Lung (tissue), 11 donors: ENCODE measurements at regions not wholly inside any gene's neighbourhood (a gene's known extent, or its start where the extent isn't known, plus 50 kb on each side); places are given as distances from the start of the nearest gene placed in this dataset.
"Not testable (repeated sequence)": the region's sequence is repeated elsewhere in the genome, so short reads cannot be mapped to it uniquely, and the experiment has no call there.

Experiments
- ATAC-seq: fragments of 200-7000 bp; cut with Tn5 transposase; one replicate; pipeline ENCODE4 v1.9.1; 2020; ENCODE audit warnings: moderate number of reproducible peaks; ENCODE audit not compliant: insufficient read depth, low FRiP score
- DNase-seq, 3 donors: peaks; one replicate each; pipeline ENCODE4 v3.0.0-alpha.2; 2013 to 2017
- H3K27ac ChIP-seq, 2 donors: one replicate each; pipeline ENCODE4 v1.5.1; 2013; ENCODE audit warnings: mild to moderate bottlenecking in 2 of 2, moderate library complexity in 2 of 2, control low read depth in 1 of 2, inconsistent platforms in 1 of 2, low read depth in 1 of 2, low read length in 1 of 2
- H3K27me3 ChIP-seq, 3 donors: one replicate each; pipeline ENCODE4 v1.5.1; 2013; ENCODE audit warnings: low read length in 2 of 3; ENCODE audit not compliant: control insufficient read depth in 3 of 3, insufficient read depth in 3 of 3
- H3K36me3 ChIP-seq, 4 donors: one replicate each; pipeline ENCODE4 v1.5.1; 2013; ENCODE audit warnings: low read length in 4 of 4, mild to moderate bottlenecking in 1 of 4, moderate library complexity in 1 of 4; ENCODE audit not compliant: control insufficient read depth in 4 of 4, insufficient read depth in 4 of 4
- H3K4me1 ChIP-seq, 5 donors: one replicate each; pipeline ENCODE4 v1.5.1; 2013; ENCODE audit warnings: low read length in 5 of 5, mild to moderate bottlenecking in 2 of 5, moderate library complexity in 1 of 5; ENCODE audit not compliant: control insufficient read depth in 5 of 5, insufficient read depth in 5 of 5
- H3K4me3 ChIP-seq: one replicate; pipeline ENCODE4 v1.5.1; 2013; ENCODE audit warnings: mild to moderate bottlenecking, control low read depth, moderate library complexity
- H3K9ac ChIP-seq, 2 donors: one replicate each; pipeline ENCODE4 v1.5.1; 2013; ENCODE audit warnings: low read length in 2 of 2, control low read depth in 1 of 2; ENCODE audit not compliant: insufficient read depth in 1 of 2
- H3K9me3 ChIP-seq, 4 donors: one replicate each; pipeline ENCODE4 v1.5.1; 2013; ENCODE audit warnings: low read length in 3 of 4, mild to moderate bottlenecking in 1 of 4, moderate library complexity in 1 of 4; ENCODE audit not compliant: control insufficient read depth in 4 of 4, insufficient read depth in 3 of 4
- CTCF ChIP-seq: IDR thresholded peaks from 2 replicates; pipeline ENCODE4 v1.5.1; 2012; ENCODE audit warnings: mild to moderate bottlenecking; ENCODE audit errors: control extremely low read depth, extremely low read depth
- WGBS, 2 donors: extraction: QIAGEN DNeasy Blood & Tissue Kit; methylation state at CpG; one replicate each; pipeline ENCODE4 v1.1.7; 2013; 5-methylcytosine and 5-hydroxymethylcytosine counted together
- donor health status: control.
- donor health status: control.
- donor health status: Bipolar disorder and iron deficiency.
- donor health status: healthy.
- donor health status: DM: yes; HTN: yes; CAD: no.

GRCh38 chr6:148016013-148016412 lies 326.6 kb upstream of the SASH1 start:
- no peak for DNase-seq
- TF ChIP-seq CTCF = no peak
- 85 to 90% methylated on average over 1 of the region's 1 CpG for WGBS, 2 donors

DNA sequence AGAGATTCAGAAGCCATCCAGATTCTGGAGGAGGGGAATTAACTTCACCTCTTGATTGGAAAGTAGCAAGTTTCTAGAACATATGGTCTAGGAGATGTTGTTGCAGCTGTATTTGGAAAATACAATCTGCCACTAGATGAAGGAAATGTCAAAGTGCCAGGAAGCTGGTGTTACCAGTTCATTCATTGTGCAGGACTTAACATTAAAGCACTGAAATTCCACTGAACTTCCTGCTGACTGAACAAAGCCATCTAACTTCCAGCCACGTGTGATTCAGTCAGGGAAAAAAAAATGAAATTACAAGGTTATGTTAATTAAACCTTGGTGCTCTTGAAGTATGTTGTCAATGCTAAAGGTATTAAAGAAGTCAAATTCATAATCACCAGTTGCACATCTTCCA lies 321.5 kb upstream of the SASH1 start:
- ATAC-seq = peak; percentile 14
- Histone ChIP-seq H3K4me1 (peaks cover 0 to 22% (median 4%) of the 10 kb centered on the region in 5 donors), H3K27ac (no peak overlapping the region), H3K36me3 (no peaks in the 10 kb centered on the region), H3K9me3 (no peaks in the 10 kb centered on the region), H3K9ac (no peak overlapping the region), H3K4me3 (no peak overlapping the region), H3K27me3 (no peaks in the 10 kb centered on the region)
- TF ChIP-seq CTCF = no peak
- 3 to 6% methylated on average over 1 of the region's 1 CpG for WGBS, 2 donors
- peak in 2 of 3 donors; percentile 70 to 71 for DNase-seq

More at GRCh38 chr6:148016013-148016412, 326.6 kb upstream of the SASH1 start:
- H3K9me3 ChIP-seq = peaks cover 0 to 3% (median 0%) of the 10 kb centered on the region in 4 donors
- H3K36me3 ChIP-seq = no peaks in the 10 kb centered on the region
- H3K27ac ChIP-seq = no peak overlapping the region
- H3K4me1 ChIP-seq = peaks cover 0 to 23% (median 4%) of the 10 kb centered on the region in 5 donors
- H3K4me3 ChIP-seq = no peak overlapping the region
- ATAC-seq = peak; percentile 53
- H3K27me3 ChIP-seq = no peaks in the 10 kb centered on the region
- H3K9ac ChIP-seq = no peak overlapping the region

GRCh38 chr6:148021699-148022098 lies 320.9 kb upstream of the SASH1 start:
- Histone ChIP-seq H3K9me3 (no peaks in the 10 kb centered on the region), H3K4me1 (peaks cover 0 to 22% (median 4%) of the 10 kb centered on the region in 5 donors), H3K9ac (no peak overlapping the region), H3K27me3 (no peaks in the 10 kb centered on the region), H3K4me3 (no peak overlapping the region), H3K27ac (no peak overlapping the region), H3K36me3 (no peaks in the 10 kb centered on the region)
- WGBS, 2 donors = 26 to 43% methylated on average over 5 of the region's 5 CpGs
- DNase-seq (peak; percentile 42 to 67 (median 58)), ATAC-seq (peak; percentile 53)
- no peak for TF ChIP-seq CTCF

GRCh38 chr6:148022279-148022678 lies 320.4 kb upstream of the SASH1 start:
- ATAC-seq, H3K9ac ChIP-seq, DNase-seq, H3K27ac ChIP-seq, H3K9me3 ChIP-seq, H3K4me3 ChIP-seq, H3K36me3 ChIP-seq, H3K27me3 ChIP-seq: not testable (repeated sequence)
- WGBS, 2 donors = 92 to 94% methylated on average over 8 of the region's 8 CpGs
- peaks cover 0 to 22% (median 4%) of the 10 kb centered on the region in 5 donors for H3K4me1 ChIP-seq
